Mesothelial cell of epicardium (in vitro differentiated cells): ENCODE measurements at regions not wholly inside any gene's neighbourhood (a gene's known extent, or its start where the extent isn't known, plus 50 kb on each side); places are given as distances from the start of the nearest gene placed in this dataset.

Experiments used
- DNase-seq, 2 experiments: peaks; one replicate each; pipeline ENCODE4 v3.0.0; 2021; ENCODE audit warnings: low spot score in 2 of 2; ENCODE audit not compliant: unreplicated experiment in 2 of 2
- H3K27ac Mint-ChIP-seq: 2 replicates; pipeline ENCODE4 v1.8.0; 2021; ENCODE audit warnings: mixed read lengths
- H3K27me3 Mint-ChIP-seq: 2 replicates; pipeline ENCODE4 v1.8.0; 2021; ENCODE audit warnings: low read depth, mixed read lengths
- H3K36me3 Mint-ChIP-seq: 2 replicates; pipeline ENCODE4 v1.8.0; 2021; ENCODE audit warnings: mixed read lengths
- H3K4me1 Mint-ChIP-seq: 2 replicates; pipeline ENCODE4 v1.8.0; 2021; ENCODE audit warnings: mixed read lengths
- H3K4me3 Mint-ChIP-seq: 2 replicates; pipeline ENCODE4 v1.8.0; 2021; ENCODE audit warnings: mild to moderate bottlenecking, moderate library complexity, mixed read lengths
- H3K9me3 Mint-ChIP-seq: 2 replicates; pipeline ENCODE4 v1.8.0; 2021; ENCODE audit warnings: mixed read lengths
- CTCF ChIP-seq: fragments of 200-600 bp; sonication (generic); IDR thresholded peaks from one replicate; pipeline ENCODE4 v1.5.0; 2021; ENCODE audit warnings: antibody characterized with exemption; ENCODE audit not compliant: unreplicated experiment

- H3K9me3 Mint-ChIP-seq: peaks cover 55% of the 10 kb centered on the region
- no peaks in the 10 kb centered on the region for H3K4me1 Mint-ChIP-seq
Observed at GRCh38 chr3:24780991-24781390, 286.3 kb upstream of the THRB start.

GRCh38 chr3:24781454-24781853, 286.8 kb upstream of the THRB start:
- no peak for DNase-seq
- Mint-ChIP-seq H3K36me3 (peaks cover 28% of the 10 kb centered on the region), H3K4me3 (no peak overlapping the region), H3K9me3 (peaks cover 55% of the 10 kb centered on the region), H3K27ac (no peak overlapping the region), H3K27me3 (no peaks in the 10 kb centered on the region), H3K4me1 (no peaks in the 10 kb centered on the region)
- TF ChIP-seq CTCF: no peak

More at GRCh38 chr3:24780991-24781390, 286.3 kb upstream of the THRB start:
- TF ChIP-seq CTCF: no peak
- H3K4me3 Mint-ChIP-seq: no peak overlapping the region
- H3K27me3 Mint-ChIP-seq: no peaks in the 10 kb centered on the region
- peaks cover 28% of the 10 kb centered on the region for H3K36me3 Mint-ChIP-seq
- DNase-seq: no peak
- H3K27ac Mint-ChIP-seq: no peak overlapping the region

GRCh38 chr3:24793896-24794295, 299.2 kb upstream of the THRB start:
- DNase-seq: no peak
- no peak for TF ChIP-seq CTCF
- Mint-ChIP-seq H3K27ac (no peak overlapping the region), H3K27me3 (peaks cover 1% of the 10 kb centered on the region), H3K9me3 (no peaks in the 10 kb centered on the region), H3K4me1 (peaks cover 14% of the 10 kb centered on the region), H3K4me3 (no peak overlapping the region), H3K36me3 (no peaks in the 10 kb centered on the region)

- DNase-seq: no peak
- H3K4me3 Mint-ChIP-seq: no peak overlapping the region
- peaks cover 11% of the 10 kb centered on the region for H3K9me3 Mint-ChIP-seq
- no peaks in the 10 kb centered on the region for H3K36me3 Mint-ChIP-seq
- TF ChIP-seq CTCF: no peak
- no peak overlapping the region for H3K27ac Mint-ChIP-seq
- H3K4me1 Mint-ChIP-seq: peaks cover 2% of the 10 kb centered on the region
- H3K27me3 Mint-ChIP-seq: no peaks in the 10 kb centered on the region
Observed at GRCh38 chr3:24802614-24803013, 308.0 kb upstream of the THRB start.

GRCh38 chr3:24804095-24804494, 309.4 kb upstream of the THRB start:
- H3K4me1 Mint-ChIP-seq: peaks cover 2% of the 10 kb centered on the region
- no peak overlapping the region for H3K4me3 Mint-ChIP-seq
- TF ChIP-seq CTCF: no peak
- no peak overlapping the region for H3K27ac Mint-ChIP-seq
- H3K36me3 Mint-ChIP-seq: no peaks in the 10 kb centered on the region
- H3K9me3 Mint-ChIP-seq: peaks cover 15% of the 10 kb centered on the region
- H3K27me3 Mint-ChIP-seq: no peaks in the 10 kb centered on the region
- no peak for DNase-seq

- Mint-ChIP-seq H3K27me3 (no peaks in the 10 kb centered on the region), H3K9me3 (peaks cover 20% of the 10 kb centered on the region), H3K27ac (no peak overlapping the region), H3K4me3 (no peak overlapping the region), H3K36me3 (no peaks in the 10 kb centered on the region), H3K4me1 (peaks cover 10% of the 10 kb centered on the region)
- DNase-seq: no peak
- no peak for TF ChIP-seq CTCF
Observed at GRCh38 chr3:24810881-24811280, 316.2 kb upstream of the THRB start.
